Tibial nerve (tissue), 3 donors: ENCODE measurements at regions not wholly inside any gene's neighbourhood (a gene's known extent, or its start where the extent isn't known, plus 50 kb on each side); places are given as distances from the start of the nearest gene placed in this dataset.

Experiments
- CTCF ChIP-seq, 5 experiments: fragments of 200-600 bp in 3 of 5; fragments of 450-650 bp in 2 of 5; sonication (generic) in 3 of 5; IDR thresholded peaks; one replicate each; pipeline ENCODE4 v1.5.1; 2016 to 2019; ENCODE audit warnings: antibody characterized with exemption in 5 of 5, mild to moderate bottlenecking in 3 of 5, moderate library complexity in 2 of 5
- POLR2A ChIP-seq, 2 donors: fragments of 450-650 bp; IDR thresholded peaks; one replicate each; pipeline ENCODE4 v1.6.1; 2017; ENCODE audit warnings: antibody characterized with exemption in 2 of 2, mild to moderate bottlenecking in 2 of 2, moderate library complexity in 2 of 2

DNA sequence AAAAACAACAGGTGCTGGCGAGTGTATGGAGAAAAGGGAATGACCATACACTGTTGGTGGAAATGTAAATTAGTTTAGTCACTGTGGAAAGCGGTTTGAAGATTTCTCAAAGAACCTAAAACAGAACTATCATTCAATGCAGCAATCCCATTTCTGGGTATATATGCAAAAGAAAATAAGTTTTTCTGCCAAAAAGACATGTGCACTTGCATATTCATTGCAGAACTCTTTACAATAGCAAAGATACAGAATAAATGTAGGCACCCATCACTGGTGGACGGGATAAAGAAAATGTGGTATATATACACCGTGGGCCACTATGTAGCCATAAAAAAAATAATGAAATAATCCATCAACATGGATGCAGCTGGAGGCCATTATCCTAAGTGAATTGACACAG lies 105.1 kb upstream of the FSTL5 start:
- TF ChIP-seq CTCF (IDR thresholded peaks at IDR 0.05) (no peak), POLR2A (IDR thresholded peaks at IDR 0.05) (no peak)
